ENCODE measurements at regions not wholly inside any gene's neighbourhood (a gene's known extent, or its start where the extent isn't known, plus 50 kb on each side); places are given as distances from the start of the nearest gene placed in this dataset.

GRCh38 chr2:175432021-175432420, 250.5 kb upstream of the ATP5MC3 start:
- intact Hi-C loops (cut with DNase I; ENCODE audit: low total_unique reads), result no loop called here
- Histone ChIP-seq H3K27ac (no peak overlapping the region), H3K9me3 (peaks cover 0 to 19% of the 10 kb centered on the region in 2 donors), H3K4me1 (no peaks in the 10 kb centered on the region), H3K4me3 (no peak overlapping the region), H3K36me3 (no peaks in the 10 kb centered on the region), H3K27me3 (no peaks in the 10 kb centered on the region)
- DNase-seq (ENCODE audit: low spot score in 2 of 2), result no peak
- TF ChIP-seq POLR2A (IDR thresholded peaks at IDR 0.05) (no peak), CTCF (IDR thresholded peaks at IDR 0.05) (no peak), POLR2AphosphoS5 (IDR thresholded peaks at IDR 0.05) (no peak)

GRCh38 chr2:175431101-175431946, 249.8 kb upstream of the ATP5MC3 start:
- peaks cover 0 to 19% of the 10 kb centered on the region in 2 donors for H3K9me3 ChIP-seq
- intact Hi-C loops (cut with DNase I; ENCODE audit: low total_unique reads), result no loop called here
- no peak overlapping the region for H3K4me3 ChIP-seq
- no peaks in the 10 kb centered on the region for H3K4me1 ChIP-seq
- no peaks in the 10 kb centered on the region for H3K36me3 ChIP-seq
- no peak for TF ChIP-seq CTCF (IDR thresholded peaks at IDR 0.05)
- H3K27me3 ChIP-seq, result no peaks in the 10 kb centered on the region
- no peak for DNase-seq (ENCODE audit: low spot score in 2 of 2)
- no peak overlapping the region for H3K27ac ChIP-seq

GRCh38 chr2:175430236-175430635, 248.7 kb upstream of the ATP5MC3 start:
- no peak for DNase-seq (ENCODE audit: low spot score in 2 of 2)
- no peaks in the 10 kb centered on the region for H3K4me1 ChIP-seq
- peaks cover 0 to 19% of the 10 kb centered on the region in 2 donors for H3K9me3 ChIP-seq
- H3K36me3 ChIP-seq, result no peaks in the 10 kb centered on the region
- no peak overlapping the region for H3K27ac ChIP-seq
- intact Hi-C loops (cut with DNase I; ENCODE audit: low total_unique reads), result no loop called here
- no peaks in the 10 kb centered on the region for H3K27me3 ChIP-seq
- no peak overlapping the region for H3K4me3 ChIP-seq
- no peak for TF ChIP-seq POLR2A (IDR thresholded peaks at IDR 0.05)
- no peak for TF ChIP-seq POLR2AphosphoS5 (IDR thresholded peaks at IDR 0.05)
- TF ChIP-seq CTCF (IDR thresholded peaks at IDR 0.05), result no peak

GRCh38 chr2:175418224-175418835, 236.8 kb upstream of the ATP5MC3 start:
- intact Hi-C loops (cut with DNase I; ENCODE audit: low total_unique reads), result no loop called here
- Histone ChIP-seq H3K9me3 (no peaks in the 10 kb centered on the region), H3K4me1 (no peaks in the 10 kb centered on the region), H3K36me3 (no peaks in the 10 kb centered on the region), H3K4me3 (no peak overlapping the region), H3K27me3 (no peaks in the 10 kb centered on the region), H3K27ac (no peak overlapping the region)
- no peak for DNase-seq (ENCODE audit: low spot score in 2 of 2)
- TF ChIP-seq CTCF (IDR thresholded peaks at IDR 0.05), result no peak
- TF ChIP-seq POLR2AphosphoS5 (IDR thresholded peaks at IDR 0.05), result no peak
- no peak for TF ChIP-seq POLR2A (IDR thresholded peaks at IDR 0.05)

- H3K9me3 ChIP-seq, result no peaks in the 10 kb centered on the region
- H3K27me3 ChIP-seq, result no peaks in the 10 kb centered on the region
- no peaks in the 10 kb centered on the region for H3K4me1 ChIP-seq
- TF ChIP-seq CTCF (IDR thresholded peaks at IDR 0.05) (peak; percentile 29 to 48 (median 46)), POLR2A (IDR thresholded peaks at IDR 0.05) (no peak)
- H3K27ac ChIP-seq, result no peak overlapping the region
- peak in 1 of 2 donors; percentile 41 for DNase-seq (ENCODE audit: low spot score in 2 of 2)
- no peak overlapping the region for H3K4me3 ChIP-seq
- intact Hi-C loops (cut with DNase I; ENCODE audit: low total_unique reads), result no loop called here
- H3K36me3 ChIP-seq, result no peaks in the 10 kb centered on the region
Observed at GRCh38 chr2:175414882-175415487, 233.5 kb upstream of the ATP5MC3 start.
